WERI-Rb-1 (cell line): ENCODE measurements at regions not wholly inside any gene's neighbourhood (a gene's known extent, or its start where the extent isn't known, plus 50 kb on each side); places are given as distances from the start of the nearest gene placed in this dataset.

ENCODE experiments used
- DNase-seq: peaks from one replicate; pipeline ENCODE4 v3.0.0-alpha.2; 2020
- H3K27ac ChIP-seq: fragments of 250-450 bp; sonication (Bioruptor Pico); 2 replicates; pipeline ENCODE4 v1.5.1; 2020; ENCODE audit warnings: mild to moderate bottlenecking, moderate library complexity
- H3K27me3 ChIP-seq: fragments of 250-450 bp; sonication (Bioruptor Pico); 2 replicates; pipeline ENCODE4 v1.5.1; 2021; ENCODE audit warnings: mild to moderate bottlenecking, low read depth, moderate library complexity; ENCODE audit not compliant: insufficient read depth, severe bottlenecking
- H3K36me3 ChIP-seq: fragments of 250-450 bp; sonication (Bioruptor Pico); 2 replicates; pipeline ENCODE4 v1.5.1; 2020; ENCODE audit warnings: mild to moderate bottlenecking, moderate library complexity
- H3K4me3 ChIP-seq: 2 replicates; pipeline ENCODE4 v1.5.1; 2011; ENCODE audit warnings: low read depth, mild to moderate bottlenecking, control low read depth, low read length
- H3K9me3 ChIP-seq: fragments of 250-450 bp; sonication (Bioruptor Pico); 2 replicates; pipeline ENCODE4 v1.5.1; 2021; ENCODE audit warnings: mild to moderate bottlenecking, moderate library complexity; ENCODE audit not compliant: severe bottlenecking
- CTCF ChIP-seq: IDR thresholded peaks from 2 replicates; pipeline ENCODE4 v1.5.1; 2011; ENCODE audit warnings: low read depth, mild to moderate bottlenecking, control low read depth, inconsistent platforms, low read length

- no peak for TF ChIP-seq CTCF
These were observed 210.8 kb upstream of the FLRT2 start for GRCh38 chr14:85319101-85319500.

DNA sequence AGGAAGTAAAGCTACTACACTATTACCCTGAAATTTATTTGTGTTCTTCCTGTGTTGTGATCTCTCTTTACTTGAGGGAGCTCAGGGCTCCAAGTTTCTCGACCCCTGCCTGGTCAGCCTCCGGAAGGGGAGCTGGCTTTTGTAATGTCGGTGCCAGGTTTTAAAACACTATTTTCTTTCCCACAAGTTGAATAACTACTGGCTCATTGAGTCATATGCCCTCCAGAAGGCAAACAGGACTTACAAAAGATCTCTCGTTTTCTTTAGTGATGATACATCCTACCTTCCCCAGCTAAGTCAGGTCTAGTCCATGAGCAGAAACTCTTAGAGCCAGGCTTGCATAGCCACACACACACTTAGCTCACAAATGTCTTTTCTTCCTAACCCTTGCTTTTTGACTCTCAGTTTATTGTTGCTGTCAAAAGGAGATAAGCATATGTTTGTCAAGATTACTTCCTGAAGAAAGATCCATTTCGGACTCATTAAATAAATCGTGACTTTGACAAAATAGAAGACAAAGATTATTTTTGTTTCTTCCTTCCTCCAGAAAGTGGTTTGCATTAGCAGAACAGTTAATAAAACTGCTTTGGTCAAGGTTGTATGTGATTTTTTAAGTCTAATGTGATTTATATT, 209.8 kb upstream of the FLRT2 start:
- Histone ChIP-seq H3K9me3 (no peaks in the 10 kb centered on the region), H3K36me3 (no peaks in the 10 kb centered on the region), H3K27me3 (no peaks in the 10 kb centered on the region), H3K27ac (no peak overlapping the region), H3K4me3 (no peak overlapping the region)
- no peak for DNase-seq
- no peak for TF ChIP-seq CTCF

More at GRCh38 chr14:85319101-85319500, 210.8 kb upstream of the FLRT2 start:
- DNase-seq = no peak
- Histone ChIP-seq H3K36me3 (no peaks in the 10 kb centered on the region), H3K27ac (no peak overlapping the region), H3K4me3 (no peak overlapping the region), H3K9me3 (no peaks in the 10 kb centered on the region), H3K27me3 (no peaks in the 10 kb centered on the region)

DNA sequence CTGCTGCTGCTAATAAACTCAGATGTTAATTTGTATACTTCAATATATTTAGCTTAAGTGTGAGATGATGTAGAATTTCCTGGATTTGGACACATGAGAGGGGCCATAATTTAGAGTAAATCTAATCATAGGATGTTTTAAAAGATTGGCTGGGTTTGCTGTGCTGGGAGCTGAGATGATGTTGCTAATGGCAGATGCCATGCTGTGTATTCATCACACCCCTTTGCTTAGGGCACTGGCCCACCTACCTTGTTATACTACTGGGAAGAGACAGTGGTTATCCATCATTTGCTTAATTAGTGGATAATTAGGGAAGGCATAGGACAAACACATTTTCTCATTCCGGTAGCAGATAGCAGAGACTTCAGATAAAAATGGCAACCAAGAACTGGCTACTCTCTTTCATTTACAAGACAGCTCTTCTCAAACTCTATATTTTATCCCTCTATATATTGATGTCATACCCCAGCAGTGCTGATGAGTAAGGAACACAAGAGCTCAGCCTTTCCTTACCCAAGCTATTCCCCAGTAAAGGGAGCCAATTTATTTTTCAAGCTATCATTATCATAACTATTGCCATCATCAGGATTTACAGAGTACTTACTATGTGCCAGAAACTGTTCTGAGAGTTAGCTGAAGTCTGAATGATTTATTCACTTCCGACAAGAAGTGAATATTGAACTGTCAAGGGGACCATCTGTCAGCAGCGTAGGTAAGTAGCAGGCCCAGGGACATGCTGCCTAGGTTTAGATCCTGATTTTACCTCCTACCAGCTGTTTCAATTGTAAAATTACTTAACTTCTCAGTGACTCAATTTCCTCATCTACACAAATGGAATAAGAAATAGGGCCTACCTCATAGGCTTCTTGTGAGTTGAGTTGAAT, 204.6 kb upstream of the FLRT2 start:
- H3K27ac ChIP-seq = peak overlapping the region; percentile 66
- TF ChIP-seq CTCF = no peak
- no peaks in the 10 kb centered on the region for H3K36me3 ChIP-seq
- no peak overlapping the region for H3K4me3 ChIP-seq
- DNase-seq = peak; percentile 51
- H3K27me3 ChIP-seq = no peaks in the 10 kb centered on the region
- no peaks in the 10 kb centered on the region for H3K9me3 ChIP-seq

GRCh38 chr14:85332401-85332800, 197.5 kb upstream of the FLRT2 start:
- Histone ChIP-seq H3K9me3 (no peaks in the 10 kb centered on the region), H3K4me3 (no peak overlapping the region)
- no peak for TF ChIP-seq CTCF

GRCh38 chr14:85333313-85333712, 196.6 kb upstream of the FLRT2 start:
- no peak for TF ChIP-seq CTCF
- Histone ChIP-seq H3K36me3 (no peaks in the 10 kb centered on the region), H3K27me3 (no peaks in the 10 kb centered on the region), H3K9me3 (no peaks in the 10 kb centered on the region), H3K4me3 (no peak overlapping the region), H3K27ac (no peak overlapping the region)
- no peak for DNase-seq

More at GRCh38 chr14:85332401-85332800, 197.5 kb upstream of the FLRT2 start:
- H3K27me3 ChIP-seq = no peaks in the 10 kb centered on the region
- no peak for DNase-seq
- H3K36me3 ChIP-seq = no peaks in the 10 kb centered on the region
- no peak overlapping the region for H3K27ac ChIP-seq
